ENCODE measurements at regions not wholly inside any gene's neighbourhood (a gene's known extent, or its start where the extent isn't known, plus 50 kb on each side); places are given as distances from the start of the nearest gene placed in this dataset.

- no peaks in the 10 kb centered on the region for H3K9me3 ChIP-seq (ENCODE audit: control insufficient read depth in 2 of 2, insufficient read depth in 1 of 2, low read depth in 1 of 2, low read length in 1 of 2)
- no peaks in the 10 kb centered on the region for H3K36me3 ChIP-seq (ENCODE audit: control insufficient read depth in 2 of 2, insufficient read depth in 2 of 2, low read length in 1 of 2)
- no peak overlapping the region for H3K27ac ChIP-seq (ENCODE audit: low read depth in 2 of 2, low read length in 1 of 2)
- H3K4me1 ChIP-seq (ENCODE audit: control insufficient read depth in 2 of 2, insufficient read depth in 2 of 2, low read length in 1 of 2) = no peaks in the 10 kb centered on the region
- H3K27me3 ChIP-seq (ENCODE audit: control insufficient read depth in 1 of 2, insufficient read depth in 2 of 2, low read length in 2 of 2) = no peaks in the 10 kb centered on the region
- 31 to 50% methylated on average over 1 of the region's 1 CpG for WGBS, 2 donors
- no peak overlapping the region for H3K4me3 ChIP-seq (ENCODE audit: low read depth in 1 of 2, low read length in 2 of 2)
Observed at GRCh38 chr15:94029495-94029894, 201.9 kb upstream of the MCTP2 start.

GRCh38 chr15:94028809-94029208 is 202.6 kb upstream of the MCTP2 start:
- H3K36me3 ChIP-seq (ENCODE audit: control insufficient read depth in 2 of 2, insufficient read depth in 2 of 2, low read length in 1 of 2) = no peaks in the 10 kb centered on the region
- no peak overlapping the region for H3K27ac ChIP-seq (ENCODE audit: low read depth in 2 of 2, low read length in 1 of 2)
- no peak overlapping the region for H3K4me3 ChIP-seq (ENCODE audit: low read depth in 1 of 2, low read length in 2 of 2)
- 93 to 96% methylated on average over 6 of the region's 6 CpGs for WGBS, 2 donors
- H3K27me3 ChIP-seq (ENCODE audit: control insufficient read depth in 1 of 2, insufficient read depth in 2 of 2, low read length in 2 of 2) = no peaks in the 10 kb centered on the region
- H3K9me3 ChIP-seq (ENCODE audit: control insufficient read depth in 2 of 2, insufficient read depth in 1 of 2, low read depth in 1 of 2, low read length in 1 of 2) = no peaks in the 10 kb centered on the region
- H3K4me1 ChIP-seq (ENCODE audit: control insufficient read depth in 2 of 2, insufficient read depth in 2 of 2, low read length in 1 of 2) = no peaks in the 10 kb centered on the region

- no peaks in the 10 kb centered on the region for H3K9me3 ChIP-seq (ENCODE audit: control insufficient read depth in 2 of 2, insufficient read depth in 1 of 2, low read depth in 1 of 2, low read length in 1 of 2)
- no peak overlapping the region for H3K4me3 ChIP-seq (ENCODE audit: low read depth in 1 of 2, low read length in 2 of 2)
- WGBS, 2 donors = 67 to 75% methylated on average over 3 of the region's 3 CpGs
- no peak overlapping the region for H3K27ac ChIP-seq (ENCODE audit: low read depth in 2 of 2, low read length in 1 of 2)
- no peaks in the 10 kb centered on the region for H3K4me1 ChIP-seq (ENCODE audit: control insufficient read depth in 2 of 2, insufficient read depth in 2 of 2, low read length in 1 of 2)
- H3K27me3 ChIP-seq (ENCODE audit: control insufficient read depth in 1 of 2, insufficient read depth in 2 of 2, low read length in 2 of 2) = no peaks in the 10 kb centered on the region
- no peaks in the 10 kb centered on the region for H3K36me3 ChIP-seq (ENCODE audit: control insufficient read depth in 2 of 2, insufficient read depth in 2 of 2, low read length in 1 of 2)
Observed at GRCh38 chr15:94028121-94028520, 203.2 kb upstream of the MCTP2 start.

- WGBS, 2 donors = 75 to 83% methylated on average over 1 of the region's 1 CpG
- Histone ChIP-seq H3K9me3 (ENCODE audit: control insufficient read depth in 2 of 2, insufficient read depth in 1 of 2, low read depth in 1 of 2, low read length in 1 of 2) (no peaks in the 10 kb centered on the region), H3K36me3 (ENCODE audit: control insufficient read depth in 2 of 2, insufficient read depth in 2 of 2, low read length in 1 of 2) (no peaks in the 10 kb centered on the region), H3K4me3 (ENCODE audit: low read depth in 1 of 2, low read length in 2 of 2) (no peak overlapping the region), H3K27me3 (ENCODE audit: control insufficient read depth in 1 of 2, insufficient read depth in 2 of 2, low read length in 2 of 2) (no peaks in the 10 kb centered on the region), H3K27ac (ENCODE audit: low read depth in 2 of 2, low read length in 1 of 2) (no peak overlapping the region), H3K4me1 (ENCODE audit: control insufficient read depth in 2 of 2, insufficient read depth in 2 of 2, low read length in 1 of 2) (no peaks in the 10 kb centered on the region)
Observed at GRCh38 chr15:94027581-94027980, 203.8 kb upstream of the MCTP2 start.

GRCh38 chr15:94026458-94027304 is 204.7 kb upstream of the MCTP2 start:
- 27 to 35% methylated on average over 2 of the region's 2 CpGs for WGBS, 2 donors
- Histone ChIP-seq H3K4me1 (ENCODE audit: control insufficient read depth in 2 of 2, insufficient read depth in 2 of 2, low read length in 1 of 2) (no peaks in the 10 kb centered on the region), H3K36me3 (ENCODE audit: control insufficient read depth in 2 of 2, insufficient read depth in 2 of 2, low read length in 1 of 2) (no peaks in the 10 kb centered on the region), H3K27ac (ENCODE audit: low read depth in 2 of 2, low read length in 1 of 2) (no peak overlapping the region), H3K4me3 (ENCODE audit: low read depth in 1 of 2, low read length in 2 of 2) (no peak overlapping the region), H3K9me3 (ENCODE audit: control insufficient read depth in 2 of 2, insufficient read depth in 1 of 2, low read depth in 1 of 2, low read length in 1 of 2) (no peaks in the 10 kb centered on the region), H3K27me3 (ENCODE audit: control insufficient read depth in 1 of 2, insufficient read depth in 2 of 2, low read length in 2 of 2) (no peaks in the 10 kb centered on the region)

- H3K9me3 ChIP-seq (ENCODE audit: control insufficient read depth in 2 of 2, insufficient read depth in 1 of 2, low read depth in 1 of 2, low read length in 1 of 2) = no peaks in the 10 kb centered on the region
- no peaks in the 10 kb centered on the region for H3K27me3 ChIP-seq (ENCODE audit: control insufficient read depth in 1 of 2, insufficient read depth in 2 of 2, low read length in 2 of 2)
- no peaks in the 10 kb centered on the region for H3K4me1 ChIP-seq (ENCODE audit: control insufficient read depth in 2 of 2, insufficient read depth in 2 of 2, low read length in 1 of 2)
- H3K4me3 ChIP-seq (ENCODE audit: low read depth in 1 of 2, low read length in 2 of 2) = no peak overlapping the region
- no peak overlapping the region for H3K27ac ChIP-seq (ENCODE audit: low read depth in 2 of 2, low read length in 1 of 2)
- 59 to 71% methylated on average over 4 of the region's 4 CpGs for WGBS, 2 donors
- no peaks in the 10 kb centered on the region for H3K36me3 ChIP-seq (ENCODE audit: control insufficient read depth in 2 of 2, insufficient read depth in 2 of 2, low read length in 1 of 2)
Observed at GRCh38 chr15:94023531-94023930, 207.8 kb upstream of the MCTP2 start.

- peak overlapping the region in 1 of 2 donors; percentile 0 for H3K27ac ChIP-seq (ENCODE audit: low read depth in 2 of 2, low read length in 1 of 2)
- H3K36me3 ChIP-seq (ENCODE audit: control insufficient read depth in 2 of 2, insufficient read depth in 2 of 2, low read length in 1 of 2) = no peaks in the 10 kb centered on the region
- no peak overlapping the region for H3K4me3 ChIP-seq (ENCODE audit: low read depth in 1 of 2, low read length in 2 of 2)
- WGBS, 2 donors = 77% methylated on average over 5 of the region's 5 CpGs
- no peaks in the 10 kb centered on the region for H3K9me3 ChIP-seq (ENCODE audit: control insufficient read depth in 2 of 2, insufficient read depth in 1 of 2, low read depth in 1 of 2, low read length in 1 of 2)
- H3K27me3 ChIP-seq (ENCODE audit: control insufficient read depth in 1 of 2, insufficient read depth in 2 of 2, low read length in 2 of 2) = no peaks in the 10 kb centered on the region
- no peaks in the 10 kb centered on the region for H3K4me1 ChIP-seq (ENCODE audit: control insufficient read depth in 2 of 2, insufficient read depth in 2 of 2, low read length in 1 of 2)
Observed at GRCh38 chr15:94021621-94022320, 209.6 kb upstream of the MCTP2 start.

- Histone ChIP-seq H3K9me3 (ENCODE audit: control insufficient read depth in 2 of 2, insufficient read depth in 1 of 2, low read depth in 1 of 2, low read length in 1 of 2) (no peaks in the 10 kb centered on the region), H3K27ac (ENCODE audit: low read depth in 2 of 2, low read length in 1 of 2) (no peak overlapping the region), H3K36me3 (ENCODE audit: control insufficient read depth in 2 of 2, insufficient read depth in 2 of 2, low read length in 1 of 2) (no peaks in the 10 kb centered on the region), H3K4me3 (ENCODE audit: low read depth in 1 of 2, low read length in 2 of 2) (no peak overlapping the region), H3K4me1 (ENCODE audit: control insufficient read depth in 2 of 2, insufficient read depth in 2 of 2, low read length in 1 of 2) (no peaks in the 10 kb centered on the region), H3K27me3 (ENCODE audit: control insufficient read depth in 1 of 2, insufficient read depth in 2 of 2, low read length in 2 of 2) (no peaks in the 10 kb centered on the region)
- WGBS, 2 donors = 89 to 92% methylated on average over 11 of the region's 11 CpGs
Observed at GRCh38 chr15:94019062-94019461, 212.3 kb upstream of the MCTP2 start.

GRCh38 chr15:94015324-94015723 is 216.0 kb upstream of the MCTP2 start:
- Histone ChIP-seq H3K9me3 (ENCODE audit: control insufficient read depth in 2 of 2, insufficient read depth in 1 of 2, low read depth in 1 of 2, low read length in 1 of 2) (no peaks in the 10 kb centered on the region), H3K27ac (ENCODE audit: low read depth in 2 of 2, low read length in 1 of 2) (no peak overlapping the region), H3K4me1 (ENCODE audit: control insufficient read depth in 2 of 2, insufficient read depth in 2 of 2, low read length in 1 of 2) (no peaks in the 10 kb centered on the region), H3K4me3 (ENCODE audit: low read depth in 1 of 2, low read length in 2 of 2) (no peak overlapping the region), H3K36me3 (ENCODE audit: control insufficient read depth in 2 of 2, insufficient read depth in 2 of 2, low read length in 1 of 2) (no peaks in the 10 kb centered on the region), H3K27me3 (ENCODE audit: control insufficient read depth in 1 of 2, insufficient read depth in 2 of 2, low read length in 2 of 2) (no peaks in the 10 kb centered on the region)
- WGBS, 2 donors = 62 to 71% methylated on average over 5 of the region's 5 CpGs

All from esophagus (tissue), 2 donors.